ENCODE measurements at regions not wholly inside any gene's neighbourhood (a gene's known extent, or its start where the extent isn't known, plus 50 kb on each side); places are given as distances from the start of the nearest gene placed in this dataset.
"Not testable (repeated sequence)": the region's sequence is repeated elsewhere in the genome, so short reads cannot be mapped to it uniquely, and the experiment has no call there.

GRCh38 chr3:177862962-177863491 lies 665.7 kb upstream of the TBL1XR1 start:
- TF ChIP-seq CTCF (IDR thresholded peaks at IDR 0.05; ENCODE audit: low read depth, low read length), result no peak
- DNase-seq (ENCODE audit: low read depth, low spot score), result no peak
- no peak overlapping the region for H3K4me3 ChIP-seq (ENCODE audit: low read depth, low read length)
- in situ Hi-C loops (cut with HindIII; ENCODE audit: low sequenced_read_pairs), result no loop called here

- in situ Hi-C loops (cut with HindIII; ENCODE audit: low sequenced_read_pairs); DNase-seq (ENCODE audit: low read depth, low spot score); H3K4me3 ChIP-seq (ENCODE audit: low read depth, low read length): not testable (repeated sequence)
These were observed 665.0 kb upstream of the KCNMB2 start for GRCh38 chr3:177871267-177871666.

GRCh38 chr3:177878192-177878591 lies 658.0 kb upstream of the KCNMB2 start:
- no peak overlapping the region for H3K4me3 ChIP-seq (ENCODE audit: low read depth, low read length)
- no peak for TF ChIP-seq CTCF (IDR thresholded peaks at IDR 0.05; ENCODE audit: low read depth, low read length)
- in situ Hi-C loops (cut with HindIII; ENCODE audit: low sequenced_read_pairs), result no loop called here
- no peak for DNase-seq (ENCODE audit: low read depth, low spot score)

GRCh38 chr3:177878957-177879356 lies 657.3 kb upstream of the KCNMB2 start:
- no peak overlapping the region for H3K4me3 ChIP-seq (ENCODE audit: low read depth, low read length)
- no peak for DNase-seq (ENCODE audit: low read depth, low spot score)
- no peak for TF ChIP-seq CTCF (IDR thresholded peaks at IDR 0.05; ENCODE audit: low read depth, low read length)
- in situ Hi-C loops (cut with HindIII; ENCODE audit: low sequenced_read_pairs), result no loop called here

- TF ChIP-seq CTCF (IDR thresholded peaks at IDR 0.05; ENCODE audit: low read depth, low read length), result no peak
- DNase-seq (ENCODE audit: low read depth, low spot score), result no peak
- in situ Hi-C loops (cut with HindIII; ENCODE audit: low sequenced_read_pairs), result no loop called here
- H3K4me3 ChIP-seq (ENCODE audit: low read depth, low read length), result no peak overlapping the region
These were observed 654.9 kb upstream of the KCNMB2 start for GRCh38 chr3:177881351-177881750.

- H3K4me3 ChIP-seq (ENCODE audit: low read depth, low read length), result no peak overlapping the region
- in situ Hi-C loops (cut with HindIII; ENCODE audit: low sequenced_read_pairs), result no loop called here
- DNase-seq (ENCODE audit: low read depth, low spot score), result no peak
- TF ChIP-seq CTCF (IDR thresholded peaks at IDR 0.05; ENCODE audit: low read depth, low read length), result no peak
These were observed 654.0 kb upstream of the KCNMB2 start for GRCh38 chr3:177882124-177882648.

GRCh38 chr3:177883091-177883490 lies 653.1 kb upstream of the KCNMB2 start:
- TF ChIP-seq CTCF (IDR thresholded peaks at IDR 0.05; ENCODE audit: low read depth, low read length), result no peak
- in situ Hi-C loops (cut with HindIII; ENCODE audit: low sequenced_read_pairs), result no loop called here
- DNase-seq (ENCODE audit: low read depth, low spot score), result no peak
- H3K4me3 ChIP-seq (ENCODE audit: low read depth, low read length), result no peak overlapping the region

All from astrocyte of the spinal cord (primary cell).